ENCODE measurements at regions not wholly inside any gene's neighbourhood (a gene's known extent, or its start where the extent isn't known, plus 50 kb on each side); places are given as distances from the start of the nearest gene placed in this dataset.
A peak's percentile ranks its signal among the peaks of the same experiment; 100 is the strongest.

DNA sequence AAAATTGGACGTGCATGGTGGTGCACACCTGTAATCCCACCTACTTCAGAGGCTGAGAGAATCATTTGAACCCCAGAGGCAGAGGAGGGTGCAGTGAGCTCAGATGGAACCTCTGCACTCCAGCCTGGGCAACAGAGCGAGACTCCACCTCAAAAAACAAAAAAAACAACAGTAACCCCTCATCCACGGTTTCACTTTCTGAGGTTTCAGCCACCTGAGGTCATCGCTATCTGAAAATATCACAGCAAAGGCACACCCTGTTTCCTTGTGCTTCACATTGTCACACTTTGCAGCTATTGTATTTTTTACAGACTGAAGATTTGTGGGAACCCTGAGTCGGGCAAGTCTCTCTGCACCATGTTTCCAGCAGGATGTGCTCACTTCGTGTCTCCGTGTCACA, 54.1 kb upstream of the FOXQ1 start:
- no peak overlapping the region for H3K27ac Mint-ChIP-seq (ENCODE audit: unreplicated experiment)
- H3K9me3 Mint-ChIP-seq (ENCODE audit: unreplicated experiment): no peaks in the 10 kb centered on the region
- H3K4me3 Mint-ChIP-seq (ENCODE audit: unreplicated experiment): no peak overlapping the region
- no peak for DNase-seq (ENCODE audit: extremely low spot score, unreplicated experiment)
- H3K4me1 Mint-ChIP-seq (ENCODE audit: unreplicated experiment): no peaks in the 10 kb centered on the region
- TF ChIP-seq, protein P1, sequence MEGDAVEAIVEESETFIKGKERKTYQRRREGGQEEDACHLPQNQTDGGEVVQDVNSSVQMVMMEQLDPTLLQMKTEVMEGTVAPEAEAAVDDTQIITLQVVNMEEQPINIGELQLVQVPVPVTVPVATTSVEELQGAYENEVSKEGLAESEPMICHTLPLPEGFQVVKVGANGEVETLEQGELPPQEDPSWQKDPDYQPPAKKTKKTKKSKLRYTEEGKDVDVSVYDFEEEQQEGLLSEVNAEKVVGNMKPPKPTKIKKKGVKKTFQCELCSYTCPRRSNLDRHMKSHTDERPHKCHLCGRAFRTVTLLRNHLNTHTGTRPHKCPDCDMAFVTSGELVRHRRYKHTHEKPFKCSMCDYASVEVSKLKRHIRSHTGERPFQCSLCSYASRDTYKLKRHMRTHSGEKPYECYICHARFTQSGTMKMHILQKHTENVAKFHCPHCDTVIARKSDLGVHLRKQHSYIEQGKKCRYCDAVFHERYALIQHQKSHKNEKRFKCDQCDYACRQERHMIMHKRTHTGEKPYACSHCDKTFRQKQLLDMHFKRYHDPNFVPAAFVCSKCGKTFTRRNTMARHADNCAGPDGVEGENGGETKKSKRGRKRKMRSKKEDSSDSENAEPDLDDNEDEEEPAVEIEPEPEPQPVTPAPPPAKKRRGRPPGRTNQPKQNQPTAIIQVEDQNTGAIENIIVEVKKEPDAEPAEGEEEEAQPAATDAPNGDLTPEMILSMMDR (IDR thresholded peaks at IDR 0.05): no peak
- H3K27me3 Mint-ChIP-seq (ENCODE audit: unreplicated experiment): no peaks in the 10 kb centered on the region
- H3K36me3 Mint-ChIP-seq (ENCODE audit: unreplicated experiment): no peaks in the 10 kb centered on the region

DNA sequence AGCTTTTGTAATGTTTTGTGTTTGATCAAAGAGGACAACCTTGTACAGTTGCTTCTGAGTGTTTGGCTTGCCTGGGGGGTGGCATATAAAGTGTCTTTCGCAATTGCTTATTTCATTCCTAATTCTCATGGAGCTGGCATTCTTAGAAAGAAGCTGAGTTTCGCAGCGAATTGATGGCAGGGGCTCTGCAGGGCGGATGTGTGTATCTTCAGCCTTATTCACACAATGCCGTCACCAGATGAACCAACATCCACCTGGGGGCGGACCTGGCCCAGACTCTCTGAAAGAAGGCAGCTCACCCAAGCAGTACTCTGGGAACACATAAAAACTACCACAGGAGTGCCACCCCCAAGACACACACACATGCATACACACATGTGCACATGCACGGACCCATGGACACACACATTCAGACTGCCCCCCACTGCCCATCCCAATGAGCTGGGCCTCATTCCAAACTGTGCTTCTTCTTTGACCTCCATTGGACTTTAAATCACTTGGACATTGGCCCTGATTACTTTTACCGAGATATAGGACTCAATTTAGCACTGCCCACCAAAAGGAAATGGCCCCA, 55.4 kb upstream of the FOXQ1 start:
- Mint-ChIP-seq H3K4me1 (ENCODE audit: unreplicated experiment) (no peaks in the 10 kb centered on the region), H3K4me3 (ENCODE audit: unreplicated experiment) (no peak overlapping the region), H3K27ac (ENCODE audit: unreplicated experiment) (no peak overlapping the region), H3K9me3 (ENCODE audit: unreplicated experiment) (no peaks in the 10 kb centered on the region), H3K27me3 (ENCODE audit: unreplicated experiment) (no peaks in the 10 kb centered on the region), H3K36me3 (ENCODE audit: unreplicated experiment) (no peaks in the 10 kb centered on the region)
- TF ChIP-seq, protein P1 (IDR thresholded peaks at IDR 0.05): no peak
- DNase-seq (ENCODE audit: extremely low spot score, unreplicated experiment): peak; percentile 75

DNA sequence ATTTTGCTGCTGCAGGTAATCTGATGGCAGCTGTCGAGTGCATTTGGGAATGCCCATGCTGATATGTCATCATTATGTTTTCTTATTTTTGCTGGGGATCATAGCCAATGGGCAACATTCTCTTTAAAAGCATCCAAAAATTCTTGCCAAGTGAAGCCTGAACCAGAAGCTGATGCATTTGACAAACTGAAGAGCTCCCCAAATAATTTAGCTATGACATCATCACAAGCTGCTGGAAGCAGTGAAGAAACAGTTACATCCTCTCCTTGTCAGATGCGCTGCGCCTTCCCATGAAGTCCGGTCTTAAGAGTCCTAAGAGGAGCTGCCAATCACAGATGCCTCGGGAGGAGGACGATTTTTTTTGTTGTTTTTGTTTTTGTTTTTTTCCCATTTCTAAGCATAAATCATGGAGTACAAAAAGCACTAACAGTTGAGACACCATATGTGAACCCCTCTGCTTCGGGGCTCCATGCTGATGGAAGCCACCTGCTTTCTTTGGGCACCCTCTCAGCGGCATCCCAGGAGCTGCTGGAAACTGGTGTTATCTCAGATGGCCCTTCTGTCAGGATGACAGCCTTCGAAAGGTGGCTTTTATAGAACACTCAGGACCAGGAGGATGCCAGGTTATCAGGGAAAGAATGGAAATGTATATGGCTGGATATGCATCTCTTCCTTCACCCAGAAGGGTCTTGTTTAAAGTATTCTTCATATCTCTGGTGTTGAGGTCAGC, 56.1 kb upstream of the FOXQ1 start:
- DNase-seq (ENCODE audit: extremely low spot score, unreplicated experiment): peak; percentile 27
- Mint-ChIP-seq H3K36me3 (ENCODE audit: unreplicated experiment) (no peaks in the 10 kb centered on the region), H3K4me1 (ENCODE audit: unreplicated experiment) (no peaks in the 10 kb centered on the region), H3K9me3 (ENCODE audit: unreplicated experiment) (no peaks in the 10 kb centered on the region), H3K27ac (ENCODE audit: unreplicated experiment) (no peak overlapping the region), H3K4me3 (ENCODE audit: unreplicated experiment) (no peak overlapping the region), H3K27me3 (ENCODE audit: unreplicated experiment) (no peaks in the 10 kb centered on the region)
- TF ChIP-seq, protein P1 (IDR thresholded peaks at IDR 0.05): no peak

- Mint-ChIP-seq H3K36me3 (ENCODE audit: unreplicated experiment) (no peaks in the 10 kb centered on the region), H3K4me1 (ENCODE audit: unreplicated experiment) (no peaks in the 10 kb centered on the region), H3K9me3 (ENCODE audit: unreplicated experiment) (no peaks in the 10 kb centered on the region), H3K27me3 (ENCODE audit: unreplicated experiment) (peaks cover 9% of the 10 kb centered on the region), H3K4me3 (ENCODE audit: unreplicated experiment) (no peak overlapping the region), H3K27ac (ENCODE audit: unreplicated experiment) (no peak overlapping the region)
- TF ChIP-seq, protein P1 (IDR thresholded peaks at IDR 0.05): no peak
- peak; percentile 59 for DNase-seq (ENCODE audit: extremely low spot score, unreplicated experiment)
Observed at GRCh38 chr6:1254326-1254725, 57.6 kb upstream of the FOXQ1 start.

DNA sequence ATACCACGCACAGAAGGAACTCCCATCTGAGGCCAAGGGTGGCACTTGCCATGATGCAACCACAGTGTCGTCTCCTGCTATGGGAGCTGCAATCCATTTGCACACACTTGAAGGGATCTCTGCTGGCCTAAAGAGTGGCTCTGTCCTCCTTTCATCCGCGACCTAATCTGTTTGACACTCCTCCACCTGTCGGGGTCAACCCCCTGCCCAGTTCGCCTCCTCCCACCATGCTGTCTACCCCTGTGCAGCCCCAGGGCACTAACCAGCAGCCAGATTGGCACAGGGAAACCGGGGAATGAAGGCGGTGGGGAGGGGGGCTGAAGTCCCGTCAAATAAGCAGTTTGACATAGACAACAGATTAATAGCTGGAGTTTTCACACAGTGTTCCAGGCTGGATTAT, 58.1 kb upstream of the FOXQ1 start:
- Mint-ChIP-seq H3K9me3 (ENCODE audit: unreplicated experiment) (no peaks in the 10 kb centered on the region), H3K4me3 (ENCODE audit: unreplicated experiment) (no peak overlapping the region), H3K4me1 (ENCODE audit: unreplicated experiment) (no peaks in the 10 kb centered on the region), H3K36me3 (ENCODE audit: unreplicated experiment) (no peaks in the 10 kb centered on the region), H3K27ac (ENCODE audit: unreplicated experiment) (no peak overlapping the region), H3K27me3 (ENCODE audit: unreplicated experiment) (peaks cover 9% of the 10 kb centered on the region)
- peak; percentile 69 for DNase-seq (ENCODE audit: extremely low spot score, unreplicated experiment)
- TF ChIP-seq, protein P1 (IDR thresholded peaks at IDR 0.05): no peak

Measured in osteocyte (in vitro differentiated cells).